Retinal pigment epithelial cell (primary cell): ENCODE measurements at regions not wholly inside any gene's neighbourhood (a gene's known extent, or its start where the extent isn't known, plus 50 kb on each side); places are given as distances from the start of the nearest gene placed in this dataset.
"Not testable (repeated sequence)": the region's sequence is repeated elsewhere in the genome, so short reads cannot be mapped to it uniquely, and the experiment has no call there.

Source experiments
- DNase-seq: peaks from one replicate; pipeline ENCODE4 v3.0.0-alpha.2; 2010; ENCODE audit warnings: low read depth
- H3K4me3 ChIP-seq: 2 replicates; pipeline ENCODE4 v1.5.1; 2011; ENCODE audit warnings: mild to moderate bottlenecking, low read length, control low read depth, moderate library complexity
- CTCF ChIP-seq: conservative IDR thresholded peaks from 2 replicates; pipeline ENCODE4 v1.5.1; 2011; ENCODE audit warnings: low read depth, low read length, control low read depth, inconsistent platforms

- no peak overlapping the region for H3K4me3 ChIP-seq
- DNase-seq, result no peak
- TF ChIP-seq CTCF, result no peak
These were observed 405.5 kb upstream of the ADGRB3 start for GRCh38 chr6:68229566-68229965.

GRCh38 chr6:68226460-68226859 lies 408.6 kb upstream of the ADGRB3 start:
- peak; percentile 57 for TF ChIP-seq CTCF
- DNase-seq, result no peak
- no peak overlapping the region for H3K4me3 ChIP-seq

- no peak for DNase-seq
- H3K4me3 ChIP-seq, result no peak overlapping the region
- no peak for TF ChIP-seq CTCF
These were observed 409.4 kb upstream of the ADGRB3 start for GRCh38 chr6:68225729-68226128.

GRCh38 chr6:68211242-68211795 lies 423.8 kb upstream of the ADGRB3 start:
- DNase-seq, result no peak
- no peak for TF ChIP-seq CTCF
- no peak overlapping the region for H3K4me3 ChIP-seq

- H3K4me3 ChIP-seq, DNase-seq: not testable (repeated sequence)
These were observed 427.5 kb upstream of the ADGRB3 start for GRCh38 chr6:68207612-68208011.

GRCh38 chr6:68200929-68201328 lies 434.2 kb upstream of the ADGRB3 start:
- no peak for TF ChIP-seq CTCF
- DNase-seq, result no peak
- H3K4me3 ChIP-seq, result no peak overlapping the region

GRCh38 chr6:68197356-68197755 lies 437.7 kb upstream of the ADGRB3 start:
- H3K4me3 ChIP-seq, result no peak overlapping the region
- no peak for TF ChIP-seq CTCF
- DNase-seq, result no peak

- TF ChIP-seq CTCF, result peak; percentile 13
- no peak for DNase-seq
- H3K4me3 ChIP-seq, result no peak overlapping the region
These were observed 438.4 kb upstream of the ADGRB3 start for GRCh38 chr6:68196645-68197044.

GRCh38 chr6:68195753-68196152 lies 439.3 kb upstream of the ADGRB3 start:
- not testable (repeated sequence) for H3K4me3 ChIP-seq, DNase-seq
